Endothelial cell of umbilical vein (primary cell): ENCODE measurements at regions not wholly inside any gene's neighbourhood (a gene's known extent, or its start where the extent isn't known, plus 50 kb on each side); places are given as distances from the start of the nearest gene placed in this dataset.

Experiments used
- BruUV-seq: library from RNA; stranded (reverse); fragments of 400-500 nt; replicated peaks from 2 replicates; lab custom pipeline; 2021; lab: Mats Ljungman, UMichigan
- CTCF ChIA-PET: fragments of 300-600, 350-600 bp; sonication (Branson Sonifier 250); formaldehyde crosslinking; loops from one replicate; lab custom pipeline; 2021; ENCODE audit warnings: antibody characterized with exemption, inconsistent platforms; lab: Charles Lee
- POLR2A ChIA-PET: fragments of 300-600, 350-600 bp; sonication (Branson Sonifier 250); formaldehyde crosslinking; loops from one replicate; lab custom pipeline; 2021; ENCODE audit warnings: antibody characterized with exemption, inconsistent platforms; lab: Charles Lee
- DNase-seq: peaks from one replicate; pipeline ENCODE4 v3.0.0-alpha.2; 2011; ENCODE audit warnings: low read depth, low spot score
- FAIRE-seq: peaks from 2 replicates; lab custom pipeline; 2011; peaks lifted over from hg19 to GRCh38; lab: Jason Lieb, UNC
- H2AFZ ChIP-seq: 2 replicates; pipeline ENCODE4 v1.6.0; 2012; ENCODE audit warnings: low read depth, low read length, control low read depth, inconsistent platforms
- H3K27ac ChIP-seq: 2 replicates; pipeline ENCODE4 v1.5.1; 2011; ENCODE audit warnings: low read depth, mild to moderate bottlenecking, control low read depth, low read length, moderate library complexity; ENCODE audit not compliant: insufficient read depth
- H3K27me3 ChIP-seq, 2 experiments: 2 replicates each; pipeline versions ENCODE4 v1.6.0 to v1.6.1; 2011; ENCODE audit warnings: low read length in 2 of 2, mixed read lengths in 1 of 2; ENCODE audit not compliant: control insufficient read depth in 2 of 2, insufficient read depth in 2 of 2
- H3K36me3 ChIP-seq, 2 experiments: 2 replicates in 1 of 2; 3 replicates in 1 of 2; pipeline ENCODE4 v1.5.1; 2011; ENCODE audit warnings: low read length in 2 of 2, mild to moderate bottlenecking in 1 of 2, moderate library complexity in 1 of 2; ENCODE audit not compliant: control insufficient read depth in 2 of 2, insufficient read depth in 2 of 2; ENCODE audit errors: extremely low read depth in 1 of 2
- H3K4me1 ChIP-seq: 3 replicates; pipeline ENCODE4 v1.5.1; 2011; ENCODE audit warnings: mild to moderate bottlenecking, low read length; ENCODE audit not compliant: control insufficient read depth, insufficient read depth; ENCODE audit errors: extremely low read depth
- H3K4me2 ChIP-seq: 2 replicates; pipeline ENCODE4 v1.6.1; 2011; ENCODE audit warnings: low read length, control low read depth, mixed read lengths; ENCODE audit not compliant: insufficient read depth
- H3K4me3 ChIP-seq, 3 experiments: fragments of 200-600 bp in 1 of 3; sonication (generic), shearing (Covaris generic) in 1 of 3; replicated peaks in 1 of 3; 2 replicates each; pipeline ENCODE4 v1.5.1; 2011 to 2016; ENCODE audit warnings: control low read depth in 3 of 3, low read length in 3 of 3, mild to moderate bottlenecking in 2 of 3, inconsistent platforms in 1 of 3, low read depth in 1 of 3, moderate library complexity in 1 of 3; ENCODE audit not compliant: insufficient read depth in 1 of 3
- H3K79me2 ChIP-seq: 2 replicates; pipeline ENCODE4 v1.6.0; 2012; ENCODE audit warnings: low read length, inconsistent platforms; ENCODE audit not compliant: control insufficient read depth, insufficient read depth
- H3K9ac ChIP-seq: replicated peaks from 2 replicates; pipeline ENCODE3; 2011; ENCODE audit warnings: low read length, control low read depth; ENCODE audit not compliant: insufficient read depth; ENCODE audit errors: extremely low read depth
- H3K9me1 ChIP-seq: replicated peaks from 3 replicates; pipeline ENCODE4 v1.6.0; 2011; ENCODE audit warnings: mild to moderate bottlenecking, low read length; ENCODE audit not compliant: control insufficient read depth, insufficient read depth; ENCODE audit errors: extremely low read depth
- H3K9me3 ChIP-seq: replicated peaks from 2 replicates; pipeline ENCODE4 v1.5.1; 2012; ENCODE audit warnings: low read length, inconsistent platforms; ENCODE audit not compliant: control insufficient read depth, insufficient read depth
- H4K20me1 ChIP-seq: replicated peaks from 2 replicates; pipeline ENCODE3; 2011; ENCODE audit warnings: mild to moderate bottlenecking, low read length; ENCODE audit not compliant: control insufficient read depth, insufficient read depth; ENCODE audit errors: extremely low read depth
- CTCF ChIP-seq, 2 donors: IDR thresholded peaks; 1 replicate in 1 of 2; 2 replicates in 1 of 2; pipeline ENCODE4 v1.5.1; 2011; ENCODE audit warnings: low read length in 2 of 2, mild to moderate bottlenecking in 2 of 2, moderate library complexity in 2 of 2, control low read depth in 1 of 2, inconsistent platforms in 1 of 2, low read depth in 1 of 2; ENCODE audit not compliant: insufficient read depth in 1 of 2; ENCODE audit errors: extremely low read depth in 1 of 2
- EZH2 ChIP-seq: IDR thresholded peaks from 2 replicates; pipeline ENCODE4 v1.6.1; 2012; ENCODE audit warnings: borderline replicate concordance, low read depth, mild to moderate bottlenecking, moderate library complexity, low read length, inconsistent platforms; ENCODE audit not compliant: severe bottlenecking
- FOS ChIP-seq: IDR thresholded peaks from 2 replicates; pipeline ENCODE4 v1.6.1; 2011; ENCODE audit warnings: mild to moderate bottlenecking, low read length, moderate library complexity, borderline replicate concordance; ENCODE audit not compliant: insufficient read depth
- GATA2 ChIP-seq: IDR thresholded peaks from 2 replicates; pipeline ENCODE4 v1.7.0; 2011; ENCODE audit warnings: low read depth, mild to moderate bottlenecking, moderate library complexity, mixed read lengths, low read length; ENCODE audit not compliant: insufficient read length, insufficient read depth
- JUN ChIP-seq: IDR thresholded peaks from 2 replicates; pipeline ENCODE4 v1.6.1; 2011; ENCODE audit warnings: borderline replicate concordance, low read depth; ENCODE audit not compliant: insufficient read length, insufficient read depth
- MAX ChIP-seq: IDR thresholded peaks from 2 replicates; pipeline ENCODE4 v1.6.1; 2011; ENCODE audit not compliant: insufficient read depth, insufficient read length
- MYC ChIP-seq: IDR thresholded peaks from one replicate; pipeline ENCODE4 v1.6.1; 2011; ENCODE audit warnings: mild to moderate bottlenecking, low read depth, low read length
- POLR2A ChIP-seq: IDR thresholded peaks from 2 replicates; pipeline ENCODE4 v1.6.1; 2012; ENCODE audit warnings: low read depth, mild to moderate bottlenecking, control low read depth, low read length
- POLR2AphosphoS5 ChIP-seq: IDR thresholded peaks from 2 replicates; pipeline ENCODE4 v1.6.1; 2012; ENCODE audit warnings: low read depth, mild to moderate bottlenecking, control low read depth, low read length, moderate library complexity; ENCODE audit not compliant: insufficient read depth
- dilution Hi-C: fragments of 300-500 bp; cut with MboI; formaldehyde crosslinking; loops from one replicate; pipeline ENCODE4 v1.15.0; 2019; ENCODE audit warnings: low sequenced_read_pairs; ENCODE audit not compliant: extremely low pct_ligation_motif_present
- intact Hi-C: fragments of 100-400 bp; cut with micrococcal nuclease; formaldehyde crosslinking; loops from one replicate; pipeline ENCODE4 v1.10.0; 2022

GRCh38 chr4:123568936-123569335 lies 172.3 kb downstream of the SPRY1 start:
- no peak overlapping the region for H3K27ac ChIP-seq
- H3K36me3 ChIP-seq: no peaks in the 10 kb centered on the region
- intact Hi-C loops: no loop called here
- no peaks in the 10 kb centered on the region for H4K20me1 ChIP-seq
- ChIA-PET POLR2A (no interaction called here), CTCF (interaction anchor here (0.7 to 1.3 kb wide), 6 partner anchors 12 to 466 kb away, joined by 3 to 5 read pairs (median 3); no protein-coding TSS in a partner anchor)
- no peaks in the 10 kb centered on the region for H3K4me1 ChIP-seq
- no peak overlapping the region for H3K9ac ChIP-seq
- peaks cover 1 to 4% of the 10 kb centered on the region in 2 experiments for H3K27me3 ChIP-seq
- H2AFZ ChIP-seq: no peak overlapping the region
- H3K9me1 ChIP-seq: no peaks in the 10 kb centered on the region
- H3K79me2 ChIP-seq: no peaks in the 10 kb centered on the region
- no peak for FAIRE-seq
- H3K9me3 ChIP-seq: no peaks in the 10 kb centered on the region
- no peak overlapping the region for H3K4me3 ChIP-seq
- dilution Hi-C loops: no loop called here
- no peak overlapping the region for H3K4me2 ChIP-seq
- DNase-seq: peak; percentile 50
- TF ChIP-seq MAX (no peak), GATA2 (no peak), FOS (no peak), MYC (no peak), POLR2AphosphoS5 (no peak), EZH2 (no peak), CTCF (IDR thresholded peaks at IDR 0.05; ENCODE audit: extremely low read depth in 1 of 2, insufficient read depth in 1 of 2, low read depth in 1 of 2, low read length in 2 of 2) (no peak), JUN (no peak), POLR2A (no peak)
- BruUV-seq: no TSS peak
